ENCODE measurements at regions not wholly inside any gene's neighbourhood (a gene's known extent, or its start where the extent isn't known, plus 50 kb on each side); places are given as distances from the start of the nearest gene placed in this dataset.

GRCh38 chr6:14453712-14454472, 336.3 kb downstream of the CD83 start:
- DNase-seq (no peak), ATAC-seq (no peak)
- intact Hi-C loops (cut with DNase I): loop anchor here in 1 of 2 donors (2.0 kb wide), 1 partner anchor 55 kb away; no protein-coding TSS in a partner anchor

GRCh38 chr6:14454473-14454775, 336.9 kb downstream of the CD83 start:
- DNase-seq (no peak), ATAC-seq (no peak)
- intact Hi-C loops (cut with DNase I): no loop called here

DNA sequence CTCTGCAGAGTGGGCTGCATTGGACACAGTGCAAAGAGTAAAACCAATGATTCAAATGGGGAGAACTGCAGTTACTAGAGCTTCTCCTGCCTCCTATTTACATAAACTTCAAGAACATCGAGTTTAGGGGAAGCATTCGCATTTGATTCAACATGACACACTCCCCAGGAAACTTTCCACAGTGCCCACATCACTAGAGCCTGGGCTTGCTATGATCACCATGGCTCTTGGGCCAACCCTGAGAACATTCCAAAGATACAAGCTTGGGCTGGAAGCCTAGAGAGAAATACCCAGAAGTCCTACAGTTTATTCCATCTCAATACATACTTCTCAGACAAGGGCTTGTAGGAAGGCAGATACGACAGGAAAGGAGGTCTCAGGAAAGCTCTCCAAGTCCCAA, 337.9 kb downstream of the CD83 start:
- peak in 1 of 2 donors; percentile 38 for ATAC-seq

DNA sequence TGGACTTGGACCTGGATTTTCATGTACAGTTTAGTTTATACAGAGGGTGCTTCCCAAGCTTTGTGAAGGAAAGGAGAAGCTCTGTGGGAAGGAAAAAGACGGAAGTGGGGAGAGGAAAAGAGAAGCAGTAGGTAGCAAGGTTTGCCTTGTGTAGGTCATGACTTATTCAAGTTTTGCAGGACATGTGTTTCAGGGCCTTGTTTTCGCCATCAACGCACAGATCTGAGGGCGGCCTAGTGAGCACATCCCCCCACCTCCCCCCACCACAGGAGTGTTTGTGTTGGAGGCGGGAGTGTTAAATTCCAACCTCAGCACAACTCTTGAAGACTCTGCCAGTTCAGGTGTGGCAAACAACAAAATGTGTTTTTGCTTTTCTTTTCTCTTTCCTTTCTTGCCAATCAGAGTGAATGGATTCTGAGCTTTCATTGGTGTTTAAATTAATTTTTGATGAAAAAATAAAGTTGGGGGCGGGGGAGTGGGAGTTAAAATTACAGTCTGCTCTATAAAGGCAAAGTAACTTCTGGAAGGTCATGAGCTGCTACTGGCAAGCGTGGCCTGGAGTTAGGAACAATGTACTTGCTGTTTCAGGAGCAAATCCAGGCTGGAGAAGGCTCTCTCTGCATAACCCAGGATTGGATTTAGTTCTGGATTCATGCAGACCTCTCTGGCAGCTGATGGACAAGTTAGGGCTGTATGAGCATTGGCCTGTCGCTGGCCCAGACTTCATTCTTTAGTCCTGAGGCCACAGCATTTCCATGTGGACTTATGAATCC, 338.5 kb downstream of the CD83 start:
- ATAC-seq: no peak
- intact Hi-C loops (cut with DNase I): no loop called here
- no peak for DNase-seq

More for the DNA sequence above, 337.9 kb downstream of the CD83 start:
- no peak for DNase-seq
- intact Hi-C loops (cut with DNase I): no loop called here

GRCh38 chr6:14456941-14457340, 339.4 kb downstream of the CD83 start:
- no peak for ATAC-seq

DNA sequence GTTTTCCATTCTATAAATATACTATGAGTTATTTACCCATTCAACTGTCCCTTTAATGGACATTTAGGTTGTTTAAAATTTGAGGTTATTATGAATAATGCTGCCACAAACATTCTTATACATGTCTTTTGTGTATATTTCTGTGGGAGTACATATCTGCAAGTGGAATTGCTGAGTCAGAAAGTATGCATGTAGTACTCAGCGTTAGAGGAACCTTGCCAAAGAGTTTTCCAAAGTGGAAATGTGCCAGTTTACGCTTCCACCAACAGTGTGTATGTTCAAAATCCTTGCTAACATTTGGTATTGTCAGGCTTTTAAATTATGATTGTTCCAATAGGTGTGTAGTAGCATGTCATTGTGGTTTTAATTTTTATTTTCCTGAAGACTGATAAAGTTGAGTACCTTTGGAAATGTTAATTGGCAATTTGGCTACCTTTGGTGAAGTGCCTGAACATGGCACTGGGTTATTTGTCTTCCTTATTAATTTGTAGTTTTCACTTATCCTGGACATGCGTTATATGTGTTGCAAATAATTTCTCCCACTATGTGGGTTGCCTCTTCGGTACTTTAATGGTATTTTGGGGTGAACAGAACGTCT, 341.2 kb downstream of the CD83 start:
- ATAC-seq (peak in 1 of 2 donors; percentile 49), DNase-seq (no peak)
- intact Hi-C loops (cut with DNase I): no loop called here

More at GRCh38 chr6:14456941-14457340, 339.4 kb downstream of the CD83 start:
- no peak for DNase-seq
- intact Hi-C loops (cut with DNase I): no loop called here

DNA sequence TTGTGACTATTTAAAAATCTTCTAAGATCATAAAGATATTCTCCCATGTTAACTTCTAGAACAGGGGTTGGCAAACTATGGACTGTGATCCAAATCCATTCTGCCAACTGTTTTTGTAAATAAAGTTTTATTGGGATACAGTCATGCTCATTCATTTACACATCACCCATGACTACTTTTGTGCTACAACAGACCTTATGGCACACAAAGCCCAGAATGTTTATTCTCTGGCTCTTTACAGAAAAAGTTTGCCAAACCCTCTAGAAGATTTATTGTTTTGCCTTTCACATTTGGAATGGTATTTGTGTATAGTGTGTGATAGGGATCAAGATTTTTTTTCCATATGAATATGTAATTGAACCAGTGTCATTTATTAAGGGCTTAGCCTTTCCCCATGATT, 341.7 kb downstream of the CD83 start:
- no peak for DNase-seq
- ATAC-seq: no peak
- intact Hi-C loops (cut with DNase I): no loop called here

DNA sequence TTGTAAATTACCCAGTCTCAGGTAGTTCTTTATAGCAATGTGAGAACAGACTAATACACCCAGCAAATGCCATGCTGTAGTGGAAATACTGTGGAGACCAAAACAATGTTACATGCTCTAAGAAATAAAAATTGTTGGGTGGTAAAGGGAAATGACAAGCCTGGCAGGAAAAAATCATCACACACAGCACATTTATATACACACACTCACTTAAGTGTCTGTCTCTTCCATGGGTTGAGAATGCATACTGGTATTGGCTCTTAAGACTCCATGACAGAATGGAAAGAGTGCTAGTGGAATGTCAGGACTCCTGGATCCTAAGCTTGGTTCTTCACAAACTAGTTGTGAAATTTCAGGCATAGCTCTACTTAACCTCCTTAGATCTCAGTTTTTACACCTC, 343.0 kb downstream of the CD83 start:
- ATAC-seq (no peak), DNase-seq (no peak)
- intact Hi-C loops (cut with DNase I): no loop called here

- intact Hi-C loops (cut with DNase I): no loop called here
- DNase-seq (no peak), ATAC-seq (no peak)
These were observed 344.6 kb downstream of the CD83 start for GRCh38 chr6:14462135-14462534.

- intact Hi-C loops (cut with DNase I): no loop called here
- DNase-seq (no peak), ATAC-seq (peak in 1 of 2 donors; percentile 52)
These were observed 345.0 kb downstream of the CD83 start for GRCh38 chr6:14462566-14462965.

DNA sequence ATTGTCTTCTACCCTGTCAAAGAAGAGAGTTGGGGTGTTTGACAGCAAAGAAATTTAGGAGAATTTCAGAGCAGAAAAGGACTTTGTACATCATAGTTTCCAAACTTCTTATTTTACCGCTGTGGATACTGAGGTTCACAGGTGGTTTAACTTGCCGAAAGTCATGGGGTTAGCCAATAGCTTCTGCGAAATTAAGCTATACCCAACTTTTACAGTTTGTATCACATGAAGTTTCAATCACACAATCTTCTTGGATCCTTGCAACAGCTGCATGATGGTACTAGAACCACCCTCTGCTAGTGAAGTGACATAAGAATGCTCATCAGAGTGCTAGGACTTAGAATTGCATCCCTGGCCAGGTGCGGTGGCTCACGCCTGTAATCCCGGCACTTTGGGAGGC, 345.5 kb downstream of the CD83 start:
- intact Hi-C loops (cut with DNase I): no loop called here
- ATAC-seq (no peak), DNase-seq (no peak)

GRCh38 chr6:14464055-14464454, 346.5 kb downstream of the CD83 start:
- DNase-seq (no peak), ATAC-seq (peak in 1 of 2 donors; percentile 73)
- intact Hi-C loops (cut with DNase I): no loop called here

DNA sequence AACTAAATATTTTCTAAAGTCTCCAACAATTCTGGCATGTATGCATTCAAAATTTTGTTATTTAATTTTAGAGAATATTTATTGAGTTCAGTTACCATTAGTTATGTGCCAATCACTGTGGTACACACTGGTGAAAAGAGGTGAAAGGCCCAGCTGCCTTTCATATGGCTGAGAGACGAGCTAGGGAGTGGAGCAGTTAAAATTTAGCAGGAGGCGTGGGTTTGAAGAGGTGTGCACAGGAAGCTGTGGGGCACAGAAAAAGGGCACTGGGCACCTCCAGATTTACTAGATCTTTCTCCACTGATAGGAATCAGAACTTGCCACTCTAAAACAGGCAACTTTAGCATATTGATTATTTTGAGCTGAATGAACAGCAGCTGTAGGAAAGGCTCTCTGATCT, 347.1 kb downstream of the CD83 start:
- intact Hi-C loops (cut with DNase I): no loop called here
- no peak for ATAC-seq

DNA sequence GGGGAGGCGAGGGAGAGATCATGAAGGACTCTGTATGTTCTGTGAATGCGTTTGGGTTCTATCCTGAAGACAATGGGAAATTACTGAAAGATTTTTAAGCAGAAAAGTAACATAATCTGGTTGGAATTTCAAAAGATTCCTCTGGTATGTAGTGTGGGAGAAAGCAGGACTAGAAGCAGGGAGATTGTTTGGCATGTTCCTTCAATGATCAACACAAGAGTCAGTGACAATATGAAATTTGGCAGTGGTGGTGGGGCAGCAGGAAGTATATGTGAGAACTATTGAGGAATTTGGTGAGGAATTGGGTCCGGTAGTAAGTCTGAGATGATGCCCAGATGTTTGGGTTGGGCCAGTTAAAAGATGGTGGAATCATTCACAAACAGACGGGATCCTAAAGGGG, 348.7 kb downstream of the CD83 start:
- DNase-seq: no peak
- intact Hi-C loops (cut with DNase I): no loop called here
- ATAC-seq: no peak

More for the DNA sequence above, 347.1 kb downstream of the CD83 start:
- no peak for DNase-seq

- no peak for ATAC-seq
- no peak for DNase-seq
- intact Hi-C loops (cut with DNase I): no loop called here
These were observed 350.0 kb downstream of the CD83 start for GRCh38 chr6:14467591-14467990.

DNA sequence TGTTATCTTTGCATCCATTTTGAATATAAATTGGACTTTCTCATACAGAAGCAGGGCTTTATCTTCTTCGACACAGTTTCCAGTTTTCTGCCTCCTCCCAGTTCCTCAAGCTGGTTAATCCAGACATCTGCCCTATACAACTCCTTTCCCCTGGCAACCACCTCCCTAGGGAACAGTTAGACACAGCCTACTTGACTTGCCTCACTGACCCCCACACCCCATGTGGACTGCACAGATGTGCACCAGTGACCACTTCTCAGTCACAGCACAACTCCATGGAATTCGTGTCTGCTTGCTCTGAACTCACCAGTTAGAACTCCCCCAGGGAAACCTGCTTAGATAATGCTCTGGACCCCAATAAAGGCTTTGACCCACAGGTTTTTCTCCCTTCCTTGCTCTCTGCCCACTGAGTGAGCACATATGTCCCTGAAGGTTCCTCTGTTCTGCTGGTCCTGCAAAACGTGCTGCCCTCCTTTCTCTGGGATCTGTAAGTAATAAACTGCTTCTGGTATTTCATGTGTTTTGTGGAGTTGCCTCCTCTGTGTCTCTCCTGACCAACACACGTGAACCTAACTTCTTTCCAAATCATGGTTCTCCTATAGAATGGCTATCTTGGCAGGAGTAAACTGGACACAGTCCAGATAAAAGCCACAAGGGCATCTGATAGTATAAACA, 351.2 kb downstream of the CD83 start:
- DNase-seq (no peak), ATAC-seq (no peak)
- intact Hi-C loops (cut with DNase I): no loop called here

GRCh38 chr6:14470101-14470500, 352.5 kb downstream of the CD83 start:
- ATAC-seq (no peak), DNase-seq (no peak)
- intact Hi-C loops (cut with DNase I): no loop called here

- DNase-seq (no peak), ATAC-seq (peak in 1 of 2 donors; percentile 53)
These were observed 353.1 kb downstream of the CD83 start for GRCh38 chr6:14470671-14471070.

GRCh38 chr6:14472255-14472985, 354.8 kb downstream of the CD83 start:
- ATAC-seq: no peak
- intact Hi-C loops (cut with DNase I): no loop called here
- DNase-seq: no peak

More at GRCh38 chr6:14470671-14471070, 353.1 kb downstream of the CD83 start:
- intact Hi-C loops (cut with DNase I): no loop called here
